WERI-Rb-1 (cell line): ENCODE measurements at regions not wholly inside any gene's neighbourhood (a gene's known extent, or its start where the extent isn't known, plus 50 kb on each side); places are given as distances from the start of the nearest gene placed in this dataset.
"Not testable (repeated sequence)": the region's sequence is repeated elsewhere in the genome, so short reads cannot be mapped to it uniquely, and the experiment has no call there.

Source experiments
- DNase-seq: peaks from one replicate; pipeline ENCODE4 v3.0.0-alpha.2; 2020
- H3K27ac ChIP-seq: fragments of 250-450 bp; sonication (Bioruptor Pico); 2 replicates; pipeline ENCODE4 v1.5.1; 2020; ENCODE audit warnings: mild to moderate bottlenecking, moderate library complexity
- H3K27me3 ChIP-seq: fragments of 250-450 bp; sonication (Bioruptor Pico); 2 replicates; pipeline ENCODE4 v1.5.1; 2021; ENCODE audit warnings: mild to moderate bottlenecking, low read depth, moderate library complexity; ENCODE audit not compliant: insufficient read depth, severe bottlenecking
- H3K36me3 ChIP-seq: fragments of 250-450 bp; sonication (Bioruptor Pico); 2 replicates; pipeline ENCODE4 v1.5.1; 2020; ENCODE audit warnings: mild to moderate bottlenecking, moderate library complexity
- H3K4me3 ChIP-seq: 2 replicates; pipeline ENCODE4 v1.5.1; 2011; ENCODE audit warnings: low read depth, mild to moderate bottlenecking, control low read depth, low read length
- H3K9me3 ChIP-seq: fragments of 250-450 bp; sonication (Bioruptor Pico); 2 replicates; pipeline ENCODE4 v1.5.1; 2021; ENCODE audit warnings: mild to moderate bottlenecking, moderate library complexity; ENCODE audit not compliant: severe bottlenecking
- CTCF ChIP-seq: IDR thresholded peaks from 2 replicates; pipeline ENCODE4 v1.5.1; 2011; ENCODE audit warnings: low read depth, mild to moderate bottlenecking, control low read depth, inconsistent platforms, low read length

GRCh38 chr6:27601668-27602254, 128.9 kb upstream of the ZNF184 start:
- H3K9me3 ChIP-seq, result peaks cover 64% of the 10 kb centered on the region
- peaks cover 93% of the 10 kb centered on the region for H3K27me3 ChIP-seq
- no peak for TF ChIP-seq CTCF
- DNase-seq, result no peak
- H3K27ac ChIP-seq, result no peak overlapping the region
- no peaks in the 10 kb centered on the region for H3K36me3 ChIP-seq
- no peak overlapping the region for H3K4me3 ChIP-seq

GRCh38 chr6:27599859-27600532, 127.1 kb upstream of the ZNF184 start:
- no peak for TF ChIP-seq CTCF
- Histone ChIP-seq H3K4me3 (no peak overlapping the region), H3K9me3 (peaks cover 49% of the 10 kb centered on the region), H3K27ac (no peak overlapping the region), H3K27me3 (peaks cover 94% of the 10 kb centered on the region), H3K36me3 (no peaks in the 10 kb centered on the region)
- DNase-seq, result no peak

- H3K27me3 ChIP-seq, result peaks cover 94% of the 10 kb centered on the region
- H3K27ac ChIP-seq, H3K4me3 ChIP-seq, H3K36me3 ChIP-seq, DNase-seq: not testable (repeated sequence)
- peaks cover 38% of the 10 kb centered on the region for H3K9me3 ChIP-seq
These were observed 124.2 kb upstream of the ZNF184 start for GRCh38 chr6:27597031-27597567.

- no peak overlapping the region for H3K4me3 ChIP-seq
- no peak for DNase-seq
- peaks cover 94% of the 10 kb centered on the region for H3K27me3 ChIP-seq
- H3K27ac ChIP-seq, result no peak overlapping the region
- TF ChIP-seq CTCF, result no peak
- H3K9me3 ChIP-seq, result peaks cover 17% of the 10 kb centered on the region
- H3K36me3 ChIP-seq, result no peaks in the 10 kb centered on the region
These were observed 121.0 kb upstream of the ZNF184 start for GRCh38 chr6:27593861-27594260.

- DNase-seq, result no peak
- no peak overlapping the region for H3K27ac ChIP-seq
- no peak overlapping the region for H3K4me3 ChIP-seq
- TF ChIP-seq CTCF, result no peak
- H3K36me3 ChIP-seq, result no peaks in the 10 kb centered on the region
- peaks cover 17% of the 10 kb centered on the region for H3K9me3 ChIP-seq
- H3K27me3 ChIP-seq, result peaks cover 94% of the 10 kb centered on the region
These were observed 120.4 kb upstream of the ZNF184 start for GRCh38 chr6:27593200-27593818.

- no peak overlapping the region for H3K4me3 ChIP-seq
- H3K27ac ChIP-seq, result no peak overlapping the region
- H3K27me3 ChIP-seq, result peaks cover 91% of the 10 kb centered on the region
- no peak for TF ChIP-seq CTCF
- DNase-seq, result peak; percentile 40
- H3K36me3 ChIP-seq, result no peaks in the 10 kb centered on the region
- peaks cover 17% of the 10 kb centered on the region for H3K9me3 ChIP-seq
These were observed 119.7 kb upstream of the ZNF184 start for GRCh38 chr6:27592481-27593199.
